ENCODE measurements at regions not wholly inside any gene's neighbourhood (a gene's known extent, or its start where the extent isn't known, plus 50 kb on each side); places are given as distances from the start of the nearest gene placed in this dataset.

GRCh38 chr16:64892835-64893785, 228.8 kb downstream of the CDH11 start:
- Histone ChIP-seq H3K9me3 (no peaks in the 10 kb centered on the region), H3K36me3 (no peaks in the 10 kb centered on the region), H3K27ac (no peak overlapping the region), H3K4me1 (peaks cover 0 to 8% (median 0%) of the 10 kb centered on the region in 4 donors), H3K4me3 (peak overlapping the region; percentile 8 to 21), H3K27me3 (no peaks in the 10 kb centered on the region)
- intact Hi-C loops (cut with DNase I; ENCODE audit: low total_unique reads) = no loop called here
- no peak for TF ChIP-seq CTCF (IDR thresholded peaks at IDR 0.05)
- DNase-seq = no peak

GRCh38 chr16:64889446-64889845, 232.4 kb downstream of the CDH11 start:
- Histone ChIP-seq H3K4me1 (peaks cover 0 to 8% (median 0%) of the 10 kb centered on the region in 4 donors), H3K27ac (no peak overlapping the region), H3K9me3 (no peaks in the 10 kb centered on the region), H3K36me3 (no peaks in the 10 kb centered on the region), H3K27me3 (no peaks in the 10 kb centered on the region), H3K4me3 (no peak overlapping the region)
- no peak for DNase-seq
- TF ChIP-seq CTCF (IDR thresholded peaks at IDR 0.05) = no peak
- intact Hi-C loops (cut with DNase I; ENCODE audit: low total_unique reads) = no loop called here

GRCh38 chr16:64887651-64888050, 234.2 kb downstream of the CDH11 start:
- no peak overlapping the region for H3K27ac ChIP-seq
- no peaks in the 10 kb centered on the region for H3K9me3 ChIP-seq
- DNase-seq = no peak
- no peak for TF ChIP-seq CTCF (IDR thresholded peaks at IDR 0.05)
- H3K27me3 ChIP-seq = no peaks in the 10 kb centered on the region
- intact Hi-C loops (cut with DNase I; ENCODE audit: low total_unique reads) = no loop called here
- no peaks in the 10 kb centered on the region for H3K36me3 ChIP-seq
- no peak overlapping the region for H3K4me3 ChIP-seq
- H3K4me1 ChIP-seq = peaks cover 0 to 2% (median 0%) of the 10 kb centered on the region in 4 donors

GRCh38 chr16:64882078-64882784, 239.6 kb downstream of the CDH11 start:
- intact Hi-C loops (cut with DNase I; ENCODE audit: low total_unique reads) = no loop called here
- no peaks in the 10 kb centered on the region for H3K9me3 ChIP-seq
- H3K27me3 ChIP-seq = no peaks in the 10 kb centered on the region
- peaks cover 0 to 5% (median 1%) of the 10 kb centered on the region in 4 donors for H3K4me1 ChIP-seq
- TF ChIP-seq CTCF (IDR thresholded peaks at IDR 0.05) = no peak
- no peak overlapping the region for H3K4me3 ChIP-seq
- no peaks in the 10 kb centered on the region for H3K36me3 ChIP-seq
- no peak overlapping the region for H3K27ac ChIP-seq
- peak in 1 of 2 donors; percentile 38 for DNase-seq

GRCh38 chr16:64880994-64881393, 240.9 kb downstream of the CDH11 start:
- H3K9me3 ChIP-seq = no peaks in the 10 kb centered on the region
- TF ChIP-seq CTCF (IDR thresholded peaks at IDR 0.05) = no peak
- H3K27me3 ChIP-seq = no peaks in the 10 kb centered on the region
- DNase-seq = no peak
- H3K36me3 ChIP-seq = no peaks in the 10 kb centered on the region
- H3K4me1 ChIP-seq = peaks cover 0 to 5% (median 1%) of the 10 kb centered on the region in 4 donors
- H3K27ac ChIP-seq = no peak overlapping the region
- intact Hi-C loops (cut with DNase I; ENCODE audit: low total_unique reads) = no loop called here
- H3K4me3 ChIP-seq = no peak overlapping the region

Measured in tibial artery (tissue), 4 donors.